Gastroesophageal sphincter (tissue), 3 donors: ENCODE measurements at regions not wholly inside any gene's neighbourhood (a gene's known extent, or its start where the extent isn't known, plus 50 kb on each side); places are given as distances from the start of the nearest gene placed in this dataset.

Experiments
- CTCF ChIP-seq, 4 experiments: fragments of 200-600 bp in 2 of 4; fragments of 450-650 bp in 2 of 4; sonication (generic) in 1 of 4; IDR thresholded peaks; one replicate each; pipeline ENCODE4 v1.5.1; 2017 to 2019; ENCODE audit warnings: antibody characterized with exemption in 4 of 4, mild to moderate bottlenecking in 2 of 4, moderate library complexity in 2 of 4
- EP300 ChIP-seq: sonication (generic); formaldehyde crosslinking; IDR thresholded peaks from one replicate; pipeline ENCODE4 v1.6.1; 2017; ENCODE audit warnings: antibody characterized with exemption, mild to moderate bottlenecking

GRCh38 chr4:13705521-13706041 is 78.1 kb upstream of the BOD1L1 start:
- no peak for TF ChIP-seq CTCF (IDR thresholded peaks at IDR 0.05)
- TF ChIP-seq EP300: no peak
